ENCODE measurements at regions not wholly inside any gene's neighbourhood (a gene's known extent, or its start where the extent isn't known, plus 50 kb on each side); places are given as distances from the start of the nearest gene placed in this dataset.

- H3K4me3 ChIP-seq = no peak overlapping the region
- no peaks in the 10 kb centered on the region for H3K27me3 ChIP-seq
- H3K4me1 ChIP-seq = no peaks in the 10 kb centered on the region
- no peaks in the 10 kb centered on the region for H3K36me3 ChIP-seq
- intact Hi-C loops (cut with DNase I) = no loop called here
- DNase-seq (no peak), ATAC-seq (no peak)
- H3K27ac ChIP-seq = no peak overlapping the region
- TF ChIP-seq, protein P1, sequence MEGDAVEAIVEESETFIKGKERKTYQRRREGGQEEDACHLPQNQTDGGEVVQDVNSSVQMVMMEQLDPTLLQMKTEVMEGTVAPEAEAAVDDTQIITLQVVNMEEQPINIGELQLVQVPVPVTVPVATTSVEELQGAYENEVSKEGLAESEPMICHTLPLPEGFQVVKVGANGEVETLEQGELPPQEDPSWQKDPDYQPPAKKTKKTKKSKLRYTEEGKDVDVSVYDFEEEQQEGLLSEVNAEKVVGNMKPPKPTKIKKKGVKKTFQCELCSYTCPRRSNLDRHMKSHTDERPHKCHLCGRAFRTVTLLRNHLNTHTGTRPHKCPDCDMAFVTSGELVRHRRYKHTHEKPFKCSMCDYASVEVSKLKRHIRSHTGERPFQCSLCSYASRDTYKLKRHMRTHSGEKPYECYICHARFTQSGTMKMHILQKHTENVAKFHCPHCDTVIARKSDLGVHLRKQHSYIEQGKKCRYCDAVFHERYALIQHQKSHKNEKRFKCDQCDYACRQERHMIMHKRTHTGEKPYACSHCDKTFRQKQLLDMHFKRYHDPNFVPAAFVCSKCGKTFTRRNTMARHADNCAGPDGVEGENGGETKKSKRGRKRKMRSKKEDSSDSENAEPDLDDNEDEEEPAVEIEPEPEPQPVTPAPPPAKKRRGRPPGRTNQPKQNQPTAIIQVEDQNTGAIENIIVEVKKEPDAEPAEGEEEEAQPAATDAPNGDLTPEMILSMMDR (IDR thresholded peaks at IDR 0.05) = no peak
- no peaks in the 10 kb centered on the region for H3K9me3 ChIP-seq
Observed at GRCh38 chr2:138842341-138842740, 62.2 kb upstream of the NXPH2 start.

DNA sequence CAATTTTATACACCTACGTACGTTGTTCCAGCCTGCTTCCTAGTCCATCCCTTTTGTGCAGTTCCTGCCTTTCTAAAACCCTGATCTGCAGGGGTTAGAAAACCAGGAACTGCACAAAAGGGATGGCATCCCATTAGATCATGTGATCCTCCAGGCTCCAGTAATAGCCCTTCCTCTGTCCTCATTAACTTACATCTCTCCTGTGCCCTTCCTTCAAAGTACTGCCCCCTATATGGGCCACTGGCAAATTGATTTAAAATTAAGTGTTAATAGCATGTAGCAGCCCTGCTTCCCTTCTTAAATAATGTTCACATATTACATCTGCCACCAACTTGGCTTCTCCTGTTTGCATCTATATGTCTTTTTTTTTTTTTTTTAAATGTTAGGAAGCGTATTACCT is 61.3 kb upstream of the NXPH2 start:
- intact Hi-C loops (cut with DNase I) = no loop called here
- ATAC-seq = no peak
- Histone ChIP-seq H3K36me3 (no peaks in the 10 kb centered on the region), H3K27me3 (no peaks in the 10 kb centered on the region), H3K27ac (no peak overlapping the region), H3K9me3 (no peaks in the 10 kb centered on the region), H3K4me1 (no peaks in the 10 kb centered on the region), H3K4me3 (no peak overlapping the region)
- TF ChIP-seq, protein P1 (IDR thresholded peaks at IDR 0.05) = no peak
- no peak for DNase-seq

- TF ChIP-seq, protein P1 (IDR thresholded peaks at IDR 0.05) = no peak
- no peak for DNase-seq
- intact Hi-C loops (cut with DNase I) = no loop called here
- Histone ChIP-seq H3K27me3 (no peaks in the 10 kb centered on the region), H3K4me3 (no peak overlapping the region), H3K4me1 (no peaks in the 10 kb centered on the region), H3K9me3 (no peaks in the 10 kb centered on the region), H3K36me3 (no peaks in the 10 kb centered on the region), H3K27ac (no peak overlapping the region)
- ATAC-seq = no peak
Observed at GRCh38 chr2:138838851-138839620, 58.8 kb upstream of the NXPH2 start.

DNA sequence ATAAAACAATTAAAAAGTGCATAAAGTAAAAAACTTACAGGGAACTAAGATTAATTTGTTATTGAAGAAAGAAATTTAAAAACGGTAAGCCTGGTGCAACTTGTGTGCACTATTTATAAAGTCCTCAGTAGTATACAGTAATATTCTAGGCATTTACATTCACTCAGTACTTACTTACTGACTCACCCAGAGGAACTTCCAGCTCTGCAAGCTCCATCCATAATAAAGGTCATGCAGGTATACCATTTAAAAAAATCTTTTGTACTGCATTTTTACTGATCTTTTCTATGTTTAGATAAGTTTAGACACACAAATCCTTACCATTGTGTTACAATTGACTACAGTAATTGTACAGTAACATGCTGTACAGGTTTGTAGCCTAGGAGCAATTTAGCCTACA is 51.5 kb upstream of the NXPH2 start:
- no peaks in the 10 kb centered on the region for H3K4me1 ChIP-seq
- H3K36me3 ChIP-seq = no peaks in the 10 kb centered on the region
- H3K9me3 ChIP-seq = no peaks in the 10 kb centered on the region
- no peaks in the 10 kb centered on the region for H3K27me3 ChIP-seq
- TF ChIP-seq, protein P1 (IDR thresholded peaks at IDR 0.05) = no peak
- no peak for DNase-seq
- no peak overlapping the region for H3K4me3 ChIP-seq
- no peak for ATAC-seq
- H3K27ac ChIP-seq = no peak overlapping the region
- intact Hi-C loops (cut with DNase I) = no loop called here

DNA sequence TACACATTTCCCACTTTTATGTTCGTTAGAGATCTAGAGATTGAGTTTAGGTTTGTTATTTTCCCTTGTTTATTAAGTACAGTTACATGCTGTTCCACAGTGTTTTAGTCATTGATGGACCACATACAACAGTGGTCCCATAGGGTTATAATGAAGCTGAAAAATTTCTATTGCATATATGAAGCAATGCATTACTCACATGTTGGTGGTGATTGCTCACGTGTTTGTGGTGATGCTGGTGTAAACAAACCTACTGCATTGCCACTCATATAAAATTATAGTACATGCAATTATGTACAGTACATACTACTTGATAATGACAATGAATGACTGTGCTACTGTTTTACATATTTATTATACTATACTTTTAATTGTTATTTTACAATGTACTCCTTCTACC is 51.0 kb upstream of the NXPH2 start:
- H3K27ac ChIP-seq = no peak overlapping the region

More for the DNA sequence above, 51.0 kb upstream of the NXPH2 start:
- no peaks in the 10 kb centered on the region for H3K4me1 ChIP-seq
- no peaks in the 10 kb centered on the region for H3K9me3 ChIP-seq
- DNase-seq (no peak), ATAC-seq (no peak)
- no peaks in the 10 kb centered on the region for H3K27me3 ChIP-seq
- H3K36me3 ChIP-seq = no peaks in the 10 kb centered on the region
- intact Hi-C loops (cut with DNase I) = no loop called here
- TF ChIP-seq, protein P1 (IDR thresholded peaks at IDR 0.05) = no peak
- no peak overlapping the region for H3K4me3 ChIP-seq

Data from upper lobe of right lung (tissue), 1 donor.